Adrenal gland (tissue), 9 donors: ENCODE measurements at regions not wholly inside any gene's neighbourhood (a gene's known extent, or its start where the extent isn't known, plus 50 kb on each side); places are given as distances from the start of the nearest gene placed in this dataset.
"Not testable (repeated sequence)": the region's sequence is repeated elsewhere in the genome, so short reads cannot be mapped to it uniquely, and the experiment has no call there.

Experiments
- DNase-seq, 7 donors: peaks; one replicate each; pipeline ENCODE4 v3.0.0-alpha.2; 2019 to 2020
- H3K27ac ChIP-seq, 5 donors: fragments of 200-600 bp; sonication (generic) in 4 of 5; 1 replicate in 3 of 5; 2 replicates in 2 of 5; pipeline versions ENCODE4 v1.5.1 to v1.8.0; 2016 to 2020; ENCODE audit warnings: mild to moderate bottlenecking in 1 of 5
- H3K27me3 ChIP-seq: fragments of 200-600 bp; 2 replicates; pipeline ENCODE4 v1.8.0; 2021
- H3K36me3 ChIP-seq, 2 donors: fragments of 200-600 bp; replicated peaks in 1 of 2; 1 replicate in 1 of 2; 2 replicates in 1 of 2; pipeline versions ENCODE4 v1.5.1 to v1.8.0; 2018 to 2022
- H3K4me1 ChIP-seq, 2 donors: fragments of 200-600 bp; replicated peaks in 1 of 2; 1 replicate in 1 of 2; 2 replicates in 1 of 2; pipeline versions ENCODE4 v1.5.1 to v1.8.0; 2018 to 2021
- H3K4me3 ChIP-seq, 4 donors: fragments of 200-600 bp; sonication (generic) in 3 of 4; one replicate each; pipeline ENCODE4 v1.5.1; 2016 to 2018
- H3K9me3 ChIP-seq, 3 donors: fragments of 200-600 bp; sonication (generic) in 1 of 3; replicated peaks in 1 of 3; 1 replicate in 2 of 3; 2 replicates in 1 of 3; pipeline versions ENCODE4 v1.5.1 to v1.8.0; 2016 to 2021
- CTCF ChIP-seq, 6 experiments: fragments of 450-650 bp in 4 of 6; fragments of 200-600 bp in 2 of 6; sonication (generic) in 1 of 6; IDR thresholded peaks; 1 replicate in 5 of 6; 2 replicates in 1 of 6; pipeline versions ENCODE4 v1.5.1 to v1.8.0; 2016 to 2021; ENCODE audit warnings: antibody characterized with exemption in 6 of 6, mild to moderate bottlenecking in 2 of 6, moderate library complexity in 1 of 6
- POLR2A ChIP-seq, 2 donors: fragments of 450-650 bp; IDR thresholded peaks; one replicate each; pipeline ENCODE4 v1.6.1; 2017; ENCODE audit warnings: antibody characterized with exemption in 2 of 2, mild to moderate bottlenecking in 2 of 2, moderate library complexity in 1 of 2
- WGBS, 4 donors: extraction: QIAGEN DNeasy Blood & Tissue Kit in 2 of 4; methylation state at CpG; one replicate each; pipeline versions ENCODE4 v1.1.5 to v1.1.7; 2013 to 2017; 5-methylcytosine and 5-hydroxymethylcytosine counted together
- intact Hi-C, 2 donors: fragments of 100-400 bp; cut with DNase I; formaldehyde crosslinking; loops; one replicate each; pipeline versions ENCODE4 v1.14.1 to v1.15.0; 2022 to 2023
- donor health status: healthy with polysubstance abuse.
- donor health status: Bipolar disorder and iron deficiency.
- donor health status: DM: yes; HTN: yes; CAD: no.
- donor health status: DM: no; HTN: no; CAD: no.
- donor health status: DM: no; HTN: no; CAD: no.

- H3K9me3 ChIP-seq: no peaks in the 10 kb centered on the region
- DNase-seq: no peak
- H3K27me3 ChIP-seq: peaks cover 4% of the 10 kb centered on the region
- TF ChIP-seq POLR2A (IDR thresholded peaks at IDR 0.05): no peak
- TF ChIP-seq CTCF (IDR thresholded peaks at IDR 0.05): no peak
- WGBS, 4 donors: 28 to 40% (median 40%) methylated on average over 4 of the region's 4 CpGs
- no peak overlapping the region for H3K4me3 ChIP-seq
- intact Hi-C loops: no loop called here
- no peaks in the 10 kb centered on the region for H3K36me3 ChIP-seq
- no peak overlapping the region for H3K27ac ChIP-seq
- no peaks in the 10 kb centered on the region for H3K4me1 ChIP-seq
These were observed 56.3 kb upstream of the OLIG3 start for GRCh38 chr6:137550535-137550934.

- H3K27ac ChIP-seq: no peak overlapping the region
- intact Hi-C loops: no loop called here
These were observed 58.0 kb upstream of the OLIG3 start for GRCh38 chr6:137552146-137552545.

GRCh38 chr6:137552809-137553208 lies 58.6 kb upstream of the OLIG3 start:
- H3K36me3 ChIP-seq: no peaks in the 10 kb centered on the region
- no peaks in the 10 kb centered on the region for H3K27me3 ChIP-seq
- TF ChIP-seq CTCF (IDR thresholded peaks at IDR 0.05) (no peak), POLR2A (IDR thresholded peaks at IDR 0.05) (no peak)
- intact Hi-C loops: no loop called here
- no peak overlapping the region for H3K27ac ChIP-seq
- no peak for DNase-seq
- 40 to 51% (median 47%) methylated on average over 2 of the region's 2 CpGs for WGBS, 4 donors
- no peaks in the 10 kb centered on the region for H3K4me1 ChIP-seq
- no peaks in the 10 kb centered on the region for H3K9me3 ChIP-seq
- no peak overlapping the region for H3K4me3 ChIP-seq

More at GRCh38 chr6:137552146-137552545, 58.0 kb upstream of the OLIG3 start:
- H3K4me3 ChIP-seq: no peak overlapping the region
- H3K36me3 ChIP-seq: no peaks in the 10 kb centered on the region
- no peaks in the 10 kb centered on the region for H3K9me3 ChIP-seq
- H3K27me3 ChIP-seq: no peaks in the 10 kb centered on the region
- TF ChIP-seq POLR2A (IDR thresholded peaks at IDR 0.05) (no peak), CTCF (IDR thresholded peaks at IDR 0.05) (no peak)
- WGBS, 4 donors: 28 to 71% (median 40%) methylated on average over 1 of the region's 1 CpG
- DNase-seq: no peak
- no peaks in the 10 kb centered on the region for H3K4me1 ChIP-seq

- H3K27ac ChIP-seq, H3K4me3 ChIP-seq, H3K4me1 ChIP-seq, H3K36me3 ChIP-seq, DNase-seq, H3K27me3 ChIP-seq, H3K9me3 ChIP-seq, intact Hi-C loops: not testable (repeated sequence)
- WGBS, 4 donors: 64 to 79% (median 73%) methylated on average over 3 of the region's 3 CpGs
These were observed 65.5 kb upstream of the OLIG3 start for GRCh38 chr6:137559521-137560183.

GRCh38 chr6:137560184-137560563 lies 66.0 kb upstream of the OLIG3 start:
- no peak overlapping the region for H3K27ac ChIP-seq
- no peaks in the 10 kb centered on the region for H3K36me3 ChIP-seq
- TF ChIP-seq POLR2A (IDR thresholded peaks at IDR 0.05) (no peak), CTCF (IDR thresholded peaks at IDR 0.05) (no peak)
- 85 to 90% (median 87%) methylated on average over 1 of the region's 1 CpG; no CpG with 5 or more reads in 1 of the 4 donors for WGBS, 4 donors
- peaks cover 5% of the 10 kb centered on the region for H3K27me3 ChIP-seq
- intact Hi-C loops: no loop called here
- no peak for DNase-seq
- H3K9me3 ChIP-seq: no peaks in the 10 kb centered on the region
- no peak overlapping the region for H3K4me3 ChIP-seq
- H3K4me1 ChIP-seq: no peaks in the 10 kb centered on the region
